Mesendoderm (in vitro differentiated cells): ENCODE measurements at regions not wholly inside any gene's neighbourhood (a gene's known extent, or its start where the extent isn't known, plus 50 kb on each side); places are given as distances from the start of the nearest gene placed in this dataset.

Source experiments
- DNase-seq: peaks from one replicate; pipeline ENCODE4 v3.0.0; 2013
- H2AK5ac ChIP-seq: 2 replicates; pipeline ENCODE4 v1.6.1; 2013; ENCODE audit warnings: low read length, inconsistent platforms
- H2BK120ac ChIP-seq: 2 replicates; pipeline ENCODE4 v1.6.1; 2013; ENCODE audit warnings: low read depth, mild to moderate bottlenecking, low read length, moderate library complexity, mixed read lengths
- H2BK15ac ChIP-seq: replicated peaks from 2 replicates; pipeline ENCODE4 v1.6.1; 2013; ENCODE audit warnings: low read depth, mild to moderate bottlenecking, moderate library complexity
- H2BK5ac ChIP-seq: 2 replicates; pipeline ENCODE4 v1.6.1; 2013; ENCODE audit warnings: low read length, inconsistent platforms
- H3K18ac ChIP-seq: 2 replicates; pipeline ENCODE4 v1.6.1; 2013; ENCODE audit warnings: mild to moderate bottlenecking, low read length, mixed read lengths
- H3K23ac ChIP-seq: one replicate; pipeline ENCODE4 v1.6.1; 2013; ENCODE audit warnings: low read length
- H3K27ac ChIP-seq: 2 replicates; pipeline ENCODE4 v1.5.1; 2013; ENCODE audit warnings: low read depth, mild to moderate bottlenecking, inconsistent platforms, low read length, moderate library complexity
- H3K27me3 ChIP-seq: 2 replicates; pipeline ENCODE4 v1.6.1; 2013; ENCODE audit warnings: low read length, control low read depth, mild to moderate bottlenecking, inconsistent platforms; ENCODE audit not compliant: insufficient read depth, poor library complexity
- H3K36me3 ChIP-seq: 2 replicates; pipeline ENCODE4 v1.6.1; 2013; ENCODE audit warnings: low read length, inconsistent platforms; ENCODE audit not compliant: control insufficient read depth, insufficient read depth
- H3K4ac ChIP-seq: one replicate; pipeline ENCODE4 v1.6.1; 2013; ENCODE audit warnings: low read depth, mild to moderate bottlenecking, low read length, moderate library complexity
- H3K4me1 ChIP-seq: 2 replicates; pipeline ENCODE4 v1.6.1; 2013; ENCODE audit warnings: low read depth, low read length, inconsistent platforms; ENCODE audit not compliant: control insufficient read depth
- H3K4me2 ChIP-seq: 2 replicates; pipeline ENCODE4 v1.6.1; 2013; ENCODE audit warnings: low read length
- H3K4me3 ChIP-seq: 2 replicates; pipeline ENCODE4 v1.5.1; 2013; ENCODE audit warnings: mild to moderate bottlenecking, low read length
- H3K56ac ChIP-seq: one replicate; pipeline ENCODE4 v1.6.1; 2013; ENCODE audit warnings: low read length
- H3K79me1 ChIP-seq: 2 replicates; pipeline ENCODE4 v1.6.1; 2013; ENCODE audit warnings: low read length, inconsistent platforms
- H3K79me2 ChIP-seq: 2 replicates; pipeline ENCODE4 v1.6.1; 2013; ENCODE audit warnings: mild to moderate bottlenecking, low read length; ENCODE audit not compliant: control insufficient read depth, insufficient read depth
- H3K9ac ChIP-seq: 2 replicates; pipeline ENCODE4 v1.6.1; 2013; ENCODE audit warnings: low read length, inconsistent platforms
- H4K5ac ChIP-seq: one replicate; pipeline ENCODE4 v1.6.1; 2013; ENCODE audit warnings: low read length
- H4K8ac ChIP-seq: one replicate; pipeline ENCODE4 v1.6.1; 2013; ENCODE audit warnings: low read depth, mild to moderate bottlenecking, control low read depth, low read length, moderate library complexity
- WGBS: extraction: QIAGEN DNeasy Blood & Tissue Kit; methylation state at CpG from one replicate; pipeline ENCODE4 v1.1.7; 2013; ENCODE audit warnings: low lambda C conversion rate, missing lambda C conversion rate; ENCODE audit not compliant: insufficient coverage; ENCODE audit errors: extremely low coverage; 5-methylcytosine and 5-hydroxymethylcytosine counted together

DNA sequence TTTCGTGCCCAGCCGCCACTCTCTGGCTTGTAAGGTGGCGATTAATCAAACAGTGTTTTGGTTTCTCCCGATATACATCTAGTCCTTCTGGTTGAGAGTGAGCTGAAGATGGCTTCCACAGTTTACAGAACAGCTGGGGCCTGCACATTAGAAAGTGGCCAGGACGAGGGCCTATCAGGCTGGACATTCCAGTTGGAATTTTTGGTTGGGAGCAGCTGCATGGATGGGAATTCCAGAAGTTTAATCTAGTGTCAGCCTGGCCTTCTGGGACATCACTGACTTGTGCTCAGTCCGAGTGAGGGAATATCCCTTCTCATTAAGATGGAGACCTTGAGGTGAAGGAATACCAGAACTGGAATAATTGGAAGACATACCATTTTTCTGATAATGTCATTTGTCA lies 118.1 kb upstream of the SIX2 start:
- Histone ChIP-seq H3K56ac (no peak overlapping the region), H2BK15ac (no peak overlapping the region), H3K9ac (no peak overlapping the region), H3K23ac (no peak overlapping the region), H3K79me1 (no peaks in the 10 kb centered on the region), H3K4me1 (no peaks in the 10 kb centered on the region), H2BK120ac (no peak overlapping the region), H2BK5ac (no peak overlapping the region), H4K8ac (no peak overlapping the region), H3K4ac (no peak overlapping the region), H2AK5ac (no peak overlapping the region), H3K4me2 (no peak overlapping the region), H3K4me3 (no peak overlapping the region), H3K18ac (no peak overlapping the region), H3K79me2 (no peaks in the 10 kb centered on the region), H3K36me3 (no peaks in the 10 kb centered on the region), H3K27ac (no peak overlapping the region), H3K27me3 (no peaks in the 10 kb centered on the region), H4K5ac (no peak overlapping the region)
- no peak for DNase-seq
- WGBS: no CpG with 5 or more reads among the region's 6 CpGs

DNA sequence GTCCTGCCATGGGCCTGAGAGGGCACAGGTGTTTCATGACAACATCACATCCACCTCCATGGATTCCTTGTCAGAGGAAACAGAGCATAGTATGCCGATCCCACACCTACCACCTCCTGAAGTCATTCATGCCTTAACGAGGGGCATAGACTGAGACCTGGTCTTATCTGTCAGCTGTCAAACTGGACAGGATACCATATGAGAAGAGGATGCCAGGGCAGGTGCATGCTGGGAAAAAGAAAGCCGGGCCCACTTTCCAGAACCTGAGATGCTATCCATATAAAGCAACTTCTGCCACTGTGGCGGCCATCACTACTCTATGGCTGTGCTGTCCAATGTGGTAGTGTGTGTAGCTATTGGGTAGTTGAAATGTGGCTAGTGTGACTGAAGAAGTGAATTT lies 116.0 kb upstream of the SIX2 start:
- H3K4ac ChIP-seq: no peak overlapping the region
- H3K56ac ChIP-seq: no peak overlapping the region

GRCh38 chr2:45124456-45124855 lies 115.2 kb upstream of the SIX2 start:
- Histone ChIP-seq H3K56ac (no peak overlapping the region), H3K79me1 (no peaks in the 10 kb centered on the region), H3K79me2 (no peaks in the 10 kb centered on the region), H2BK120ac (no peak overlapping the region), H3K36me3 (no peaks in the 10 kb centered on the region), H2AK5ac (no peak overlapping the region), H2BK15ac (no peak overlapping the region), H3K4me3 (no peak overlapping the region), H3K9ac (no peak overlapping the region), H3K18ac (no peak overlapping the region), H3K4me1 (no peaks in the 10 kb centered on the region), H2BK5ac (no peak overlapping the region), H3K4ac (no peak overlapping the region), H3K4me2 (no peak overlapping the region), H4K8ac (no peak overlapping the region), H3K27me3 (no peaks in the 10 kb centered on the region), H4K5ac (no peak overlapping the region), H3K27ac (no peak overlapping the region), H3K23ac (no peak overlapping the region)
- no CpG with 5 or more reads among the region's 5 CpGs for WGBS
- no peak for DNase-seq

More for the DNA sequence above, 116.0 kb upstream of the SIX2 start:
- no peaks in the 10 kb centered on the region for H3K27me3 ChIP-seq
- no CpG with 5 or more reads among the region's 4 CpGs for WGBS
- no peak overlapping the region for H2AK5ac ChIP-seq
- H3K4me2 ChIP-seq: no peak overlapping the region
- no peak overlapping the region for H3K18ac ChIP-seq
- no peak overlapping the region for H4K5ac ChIP-seq
- no peak overlapping the region for H2BK120ac ChIP-seq
- H2BK15ac ChIP-seq: no peak overlapping the region
- no peak overlapping the region for H4K8ac ChIP-seq
- H2BK5ac ChIP-seq: no peak overlapping the region
- no peaks in the 10 kb centered on the region for H3K4me1 ChIP-seq
- no peak overlapping the region for H3K27ac ChIP-seq
- no peak overlapping the region for H3K9ac ChIP-seq
- H3K79me2 ChIP-seq: no peaks in the 10 kb centered on the region
- no peak for DNase-seq
- no peak overlapping the region for H3K4me3 ChIP-seq
- H3K79me1 ChIP-seq: no peaks in the 10 kb centered on the region
- no peak overlapping the region for H3K23ac ChIP-seq
- H3K36me3 ChIP-seq: no peaks in the 10 kb centered on the region

GRCh38 chr2:45123521-45124191 lies 114.4 kb upstream of the SIX2 start:
- Histone ChIP-seq H2BK15ac (no peak overlapping the region), H3K27me3 (no peaks in the 10 kb centered on the region), H3K18ac (no peak overlapping the region), H4K8ac (no peak overlapping the region), H3K79me2 (no peaks in the 10 kb centered on the region), H3K4me2 (no peak overlapping the region), H3K56ac (no peak overlapping the region), H2BK120ac (no peak overlapping the region), H4K5ac (no peak overlapping the region), H3K9ac (no peak overlapping the region), H2BK5ac (no peak overlapping the region), H3K27ac (no peak overlapping the region), H3K23ac (no peak overlapping the region), H3K4me3 (no peak overlapping the region), H3K36me3 (no peaks in the 10 kb centered on the region), H3K79me1 (no peaks in the 10 kb centered on the region), H2AK5ac (no peak overlapping the region), H3K4ac (no peak overlapping the region), H3K4me1 (no peaks in the 10 kb centered on the region)
- no peak for DNase-seq
- no CpG with 5 or more reads among the region's 6 CpGs for WGBS

GRCh38 chr2:45123065-45123464 lies 113.8 kb upstream of the SIX2 start:
- Histone ChIP-seq H3K4me3 (no peak overlapping the region), H3K23ac (no peak overlapping the region), H2BK15ac (no peak overlapping the region), H3K9ac (no peak overlapping the region), H3K4me2 (no peak overlapping the region), H3K4ac (no peak overlapping the region), H3K27me3 (no peaks in the 10 kb centered on the region), H3K79me1 (no peaks in the 10 kb centered on the region), H3K18ac (no peak overlapping the region), H2AK5ac (no peak overlapping the region), H2BK5ac (no peak overlapping the region), H3K36me3 (no peaks in the 10 kb centered on the region), H3K27ac (no peak overlapping the region), H4K5ac (no peak overlapping the region), H4K8ac (no peak overlapping the region), H3K56ac (no peak overlapping the region), H3K4me1 (peaks cover under 1% of the 10 kb centered on the region), H3K79me2 (no peaks in the 10 kb centered on the region), H2BK120ac (no peak overlapping the region)
- DNase-seq: no peak
- WGBS: no CpG with 5 or more reads among the region's 2 CpGs
